Retina (tissue), 1 donor: ENCODE measurements at regions not wholly inside any gene's neighbourhood (a gene's known extent, or its start where the extent isn't known, plus 50 kb on each side); places are given as distances from the start of the nearest gene placed in this dataset.
A peak's percentile ranks its signal among the peaks of the same experiment; 100 is the strongest.
"Not testable (repeated sequence)": the region's sequence is repeated elsewhere in the genome, so short reads cannot be mapped to it uniquely, and the experiment has no call there.

Experiments
- DNase-seq: peaks from one replicate; pipeline ENCODE4 v3.0.0-alpha.2; 2016

DNA sequence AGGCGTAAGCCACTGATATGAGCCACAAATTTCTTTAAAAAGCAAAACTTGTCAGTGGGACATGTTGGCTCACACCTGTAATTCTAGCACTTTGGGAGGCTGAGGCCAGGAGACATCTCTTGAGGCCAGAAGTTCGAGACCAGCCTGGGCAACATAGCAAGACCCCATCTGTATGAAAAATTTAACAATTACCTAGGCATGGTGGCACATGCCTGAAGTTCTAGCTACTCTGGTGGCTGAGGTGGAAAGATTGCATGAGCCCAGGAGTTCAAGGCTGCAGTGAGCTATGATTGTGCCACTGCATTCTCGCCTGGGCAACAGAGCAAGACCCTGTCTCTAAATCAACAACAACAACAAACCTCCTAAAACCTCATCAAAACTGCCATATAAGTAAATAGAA is 147.6 kb upstream of the BARHL2 start:
- no peak for DNase-seq

DNA sequence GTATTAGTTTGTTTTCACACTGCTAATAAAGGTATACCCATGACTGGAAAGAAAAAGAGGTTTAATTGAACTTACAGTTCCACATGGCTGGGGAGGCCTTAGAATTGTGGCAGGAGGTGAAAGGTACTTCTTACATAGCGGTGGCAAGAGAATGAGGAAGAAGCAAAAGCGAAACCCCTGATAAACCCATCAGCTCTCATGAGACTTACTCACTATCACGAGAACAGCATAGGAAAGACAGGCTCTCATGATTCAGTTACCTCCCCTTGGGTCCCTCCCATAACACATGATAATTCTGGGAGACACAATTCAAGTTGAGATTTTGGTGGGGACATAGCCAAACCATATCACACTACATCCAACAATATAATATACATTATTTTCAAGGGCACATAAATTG is 145.7 kb upstream of the BARHL2 start:
- DNase-seq, result no peak

- DNase-seq, result not testable (repeated sequence)
These were observed 144.3 kb upstream of the BARHL2 start for GRCh38 chr1:90861421-90861820.

DNA sequence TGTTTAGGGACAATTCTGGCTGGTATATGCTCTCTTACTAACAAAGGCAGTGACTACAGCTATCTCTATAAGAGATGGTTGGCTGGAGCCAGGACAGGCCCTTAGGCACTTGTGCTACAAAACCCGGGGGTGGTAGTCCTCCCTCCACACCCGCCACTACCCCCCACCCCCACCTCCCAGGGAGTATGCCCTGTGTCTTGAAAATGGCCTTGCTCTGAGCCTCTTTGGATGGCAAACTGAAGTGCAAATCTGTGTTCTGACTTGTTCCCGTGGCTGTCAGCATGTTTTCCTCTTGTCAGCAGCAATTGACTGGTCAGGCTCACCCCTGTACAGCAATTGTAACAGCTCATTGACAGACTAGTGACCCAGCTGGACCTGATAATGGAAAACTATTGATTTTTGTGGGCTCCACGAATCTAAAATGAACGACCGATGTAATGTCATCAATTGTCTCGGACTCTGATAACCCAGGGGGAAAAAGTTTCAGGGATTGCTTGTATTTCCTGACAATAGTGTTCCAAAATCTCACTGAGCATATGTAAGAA is 139.4 kb upstream of the BARHL2 start:
- peak; percentile 34 for DNase-seq

DNA sequence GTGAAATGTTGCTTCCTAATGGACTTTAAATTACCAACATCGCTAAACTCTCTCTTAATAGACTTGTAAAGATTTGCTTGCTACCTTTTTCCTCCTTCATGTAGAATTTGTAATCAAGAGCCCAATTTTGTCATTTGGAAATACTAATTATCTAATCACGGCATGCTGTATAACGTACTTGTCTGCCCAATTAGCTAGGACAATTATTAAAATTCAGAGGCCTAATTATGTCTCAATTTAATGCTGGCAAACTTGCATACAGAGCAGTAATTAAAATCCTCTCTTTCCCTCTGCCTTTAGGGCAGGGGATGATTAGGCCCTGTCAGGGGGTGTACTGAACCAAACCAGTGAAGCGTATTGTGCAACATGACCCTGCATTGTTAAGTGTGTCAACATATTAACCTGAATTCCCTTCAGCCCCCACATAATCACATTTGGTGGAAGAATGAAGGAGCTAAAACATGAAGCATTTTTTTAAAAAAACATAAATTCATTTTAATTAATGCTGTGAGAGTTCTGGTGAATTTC is 137.4 kb upstream of the BARHL2 start:
- peak; percentile 65 for DNase-seq

- no peak for DNase-seq
These were observed 134.6 kb upstream of the BARHL2 start for GRCh38 chr1:90851711-90852050.

- peak; percentile 91 for DNase-seq
These were observed 134.0 kb upstream of the BARHL2 start for GRCh38 chr1:90850898-90851710.

DNA sequence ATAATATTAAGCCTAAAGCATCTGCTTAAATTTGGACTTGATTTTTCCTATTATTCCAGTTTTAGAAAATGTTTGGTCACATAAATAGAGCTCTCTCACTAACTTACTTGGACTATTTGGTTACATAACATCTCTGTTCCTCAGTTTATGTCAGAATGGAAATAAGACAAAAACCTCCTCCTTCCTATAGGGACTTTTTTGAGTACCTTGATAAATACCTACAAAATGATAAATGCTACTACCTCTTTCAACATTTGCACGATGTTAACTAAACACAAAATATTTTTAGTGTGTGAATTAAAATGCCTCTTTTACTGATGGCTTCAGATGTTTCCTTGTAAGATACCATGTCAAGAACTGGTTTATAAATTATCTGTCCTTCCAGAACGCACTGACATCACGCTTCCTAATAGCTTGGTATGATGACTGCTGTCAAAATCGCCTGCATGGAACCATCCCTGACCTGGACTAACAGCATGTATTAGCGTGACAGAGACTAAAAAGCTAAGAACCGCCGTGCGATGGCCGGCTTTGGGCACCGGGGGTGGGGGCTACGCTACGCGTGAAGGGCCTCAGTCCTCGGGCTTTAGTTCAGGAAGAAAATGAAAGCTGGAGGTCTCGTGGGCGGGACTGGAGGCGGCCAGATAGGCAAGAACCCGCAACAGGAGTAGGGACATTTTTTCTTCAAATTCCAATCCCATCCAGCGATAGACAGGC is 133.2 kb upstream of the BARHL2 start:
- no peak for DNase-seq

DNA sequence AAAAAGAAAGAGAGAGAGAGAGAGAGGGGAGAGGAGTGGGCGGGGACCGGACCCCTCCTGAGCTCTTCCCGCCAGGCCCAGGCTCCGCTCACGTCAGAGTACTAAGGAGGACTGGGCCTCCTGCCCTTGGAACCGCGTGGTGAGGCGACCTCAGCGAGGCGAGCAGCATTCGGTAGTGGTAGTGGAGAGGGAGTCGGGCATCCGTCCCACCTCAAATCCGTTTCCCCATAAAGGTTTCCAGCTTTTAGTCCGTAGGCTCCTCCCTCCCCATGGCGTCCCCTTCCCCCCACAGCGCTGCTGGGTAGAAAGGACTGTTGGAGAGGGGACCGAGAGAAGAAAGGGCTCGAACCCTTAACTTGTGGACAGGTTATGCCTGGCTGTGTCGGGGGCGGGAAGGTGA is 124.4 kb upstream of the BARHL2 start:
- DNase-seq, result peak; percentile 56

DNA sequence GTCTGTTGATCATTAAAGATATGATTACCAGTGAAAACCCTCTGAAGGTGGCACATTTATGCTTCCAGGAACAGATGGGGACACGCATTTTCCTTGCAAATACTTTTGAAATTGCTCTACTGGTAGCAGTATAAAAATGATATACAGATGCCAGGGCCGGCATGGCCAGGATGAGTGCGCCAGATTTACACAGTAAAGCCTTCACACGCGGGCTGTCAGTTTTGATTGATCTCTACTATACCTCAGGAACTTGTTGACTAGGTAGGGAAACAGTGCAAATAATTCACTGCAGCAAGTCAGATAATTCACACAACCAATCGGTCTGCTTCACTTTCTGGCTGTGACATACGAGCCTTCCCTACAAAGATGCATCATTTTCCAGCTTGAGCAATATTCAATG is 123.2 kb upstream of the BARHL2 start:
- DNase-seq, result peak; percentile 43

- DNase-seq, result peak; percentile 11
These were observed 122.2 kb upstream of the BARHL2 start for GRCh38 chr1:90839323-90839722.

DNA sequence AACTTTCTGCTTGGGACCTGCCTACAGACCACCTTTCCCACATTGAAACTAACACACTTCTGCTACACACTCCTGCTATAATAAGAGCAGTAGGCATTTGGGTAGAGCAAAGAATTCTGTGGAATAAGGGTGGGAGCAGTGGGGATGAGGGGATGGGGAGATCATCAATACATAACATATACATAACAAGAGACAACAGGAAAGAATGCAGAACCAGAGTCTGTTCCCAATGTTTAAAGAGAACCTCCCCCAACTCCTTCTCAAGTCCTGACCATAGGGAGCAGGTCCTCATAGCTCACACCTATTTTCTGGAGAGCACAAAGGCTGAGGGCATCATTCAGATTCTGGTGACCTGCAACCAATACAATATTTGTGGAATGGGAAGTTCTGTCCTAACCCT is 121.6 kb upstream of the BARHL2 start:
- no peak for DNase-seq

GRCh38 chr1:90837420-90837819 is 120.3 kb upstream of the BARHL2 start:
- peak; percentile 24 for DNase-seq

DNA sequence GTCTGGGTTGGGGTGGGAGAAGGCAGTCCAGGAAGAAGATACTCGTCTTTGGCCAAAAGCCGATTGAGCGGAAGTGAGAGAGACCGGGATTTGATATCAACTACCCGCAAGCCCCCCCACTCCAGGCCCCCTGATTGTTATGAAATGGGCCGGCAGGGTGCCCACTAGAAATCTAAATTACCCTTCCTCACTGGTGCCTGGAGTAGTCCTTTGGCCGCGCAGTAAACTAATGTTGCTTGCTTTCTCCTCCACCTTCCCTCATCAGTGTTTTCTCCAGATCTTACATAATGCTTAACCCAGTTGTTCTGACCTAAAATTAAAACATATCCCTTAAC is 119.2 kb upstream of the BARHL2 start:
- DNase-seq, result no peak

DNA sequence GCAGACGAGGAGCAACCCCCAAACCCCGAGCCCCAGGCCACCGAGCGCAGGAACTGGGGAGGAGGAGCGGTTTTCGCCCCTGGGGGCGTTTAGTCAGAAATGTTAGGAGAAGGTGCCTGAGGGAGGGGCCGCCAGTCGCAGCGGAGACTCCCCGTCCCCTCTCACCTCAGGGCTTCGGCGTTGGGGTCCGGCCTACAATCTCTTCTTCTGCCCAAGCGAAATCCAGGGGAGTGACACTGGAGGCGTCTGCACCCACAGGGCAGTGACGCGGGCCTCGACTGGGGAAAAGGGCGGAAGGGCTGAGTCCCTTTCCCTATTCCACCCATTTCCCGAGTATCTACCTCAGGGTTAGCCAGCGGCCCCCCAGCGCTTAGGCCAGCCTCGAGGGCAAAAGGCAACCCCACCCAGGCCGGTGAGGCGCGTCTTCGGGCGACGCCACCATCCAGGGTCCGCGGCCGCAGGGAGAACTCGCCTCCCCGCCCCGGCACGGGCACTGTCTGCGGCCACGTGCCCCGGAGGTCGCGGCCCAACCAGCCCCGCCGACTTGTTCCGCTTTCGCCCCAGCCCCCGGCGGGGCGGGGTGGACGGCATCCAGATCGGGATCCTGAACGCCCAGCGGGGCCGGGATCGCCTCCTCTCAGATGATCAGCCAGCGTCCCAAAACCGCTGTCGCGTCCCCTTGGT is 118.7 kb upstream of the BARHL2 start:
- DNase-seq, result peak; percentile 81

DNA sequence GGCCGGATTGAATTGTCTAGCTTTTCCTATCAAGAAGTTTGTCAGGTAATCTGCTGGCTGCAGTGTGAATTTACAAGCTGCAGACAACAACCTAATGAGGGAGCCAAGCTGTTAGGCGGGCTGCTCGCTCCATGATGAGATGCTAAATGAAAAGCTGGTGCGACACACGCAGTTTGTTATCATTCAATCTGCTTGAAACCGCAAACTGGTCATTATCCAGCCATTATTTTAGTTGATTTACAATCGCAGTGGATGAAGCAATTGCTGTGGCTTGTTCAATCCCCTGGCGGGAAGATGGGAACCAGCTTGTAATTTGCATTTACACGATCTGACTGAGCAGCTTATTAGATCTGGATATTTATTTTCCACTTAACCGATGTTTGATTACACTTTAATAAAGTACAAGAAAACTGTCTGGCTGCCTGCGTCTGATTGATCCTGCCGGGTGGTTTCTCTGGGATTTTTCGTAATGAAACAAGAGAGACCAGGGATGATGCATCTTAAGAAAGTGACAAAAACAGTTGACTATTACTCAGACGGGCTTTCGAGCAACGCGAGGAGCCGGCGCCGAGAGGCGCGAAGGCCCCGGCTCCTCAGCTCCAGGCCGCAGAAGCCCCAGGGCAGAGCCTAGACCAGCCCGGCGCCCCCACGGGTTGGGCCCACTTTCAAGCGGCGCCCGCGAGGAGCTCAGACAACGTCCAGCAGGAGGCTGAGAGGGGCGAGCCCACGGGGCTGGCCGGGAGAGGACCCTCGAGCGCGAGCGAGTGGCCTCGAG is 118.0 kb upstream of the BARHL2 start:
- peak; percentile 74 for DNase-seq

DNA sequence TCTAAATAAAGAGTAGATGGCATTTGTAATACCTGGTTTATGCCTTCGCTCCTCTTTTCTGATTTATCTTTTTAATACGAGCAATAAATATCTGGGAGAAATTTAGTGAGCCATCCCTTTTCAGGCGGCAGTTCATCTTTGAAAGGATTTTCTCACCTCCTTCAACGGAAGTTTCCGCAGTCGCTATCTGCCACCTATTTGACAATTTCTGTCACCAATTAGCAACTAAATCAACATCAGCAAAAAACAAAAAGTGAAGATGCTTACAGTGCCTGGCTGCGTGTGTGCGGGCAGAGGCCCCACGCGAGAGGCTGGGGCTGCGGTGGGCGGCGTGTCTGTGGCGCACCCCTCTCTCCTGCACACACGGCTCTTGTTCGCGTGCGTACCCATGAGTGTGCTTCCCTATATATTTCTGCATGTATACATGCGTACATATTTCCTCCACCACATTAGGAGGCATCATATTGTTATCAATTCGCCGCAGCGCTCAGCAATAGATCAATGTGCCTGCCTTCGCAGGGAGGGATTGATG is 117.3 kb upstream of the BARHL2 start:
- DNase-seq, result peak; percentile 73

GRCh38 chr1:90833466-90834110 is 116.5 kb upstream of the BARHL2 start:
- no peak for DNase-seq

DNA sequence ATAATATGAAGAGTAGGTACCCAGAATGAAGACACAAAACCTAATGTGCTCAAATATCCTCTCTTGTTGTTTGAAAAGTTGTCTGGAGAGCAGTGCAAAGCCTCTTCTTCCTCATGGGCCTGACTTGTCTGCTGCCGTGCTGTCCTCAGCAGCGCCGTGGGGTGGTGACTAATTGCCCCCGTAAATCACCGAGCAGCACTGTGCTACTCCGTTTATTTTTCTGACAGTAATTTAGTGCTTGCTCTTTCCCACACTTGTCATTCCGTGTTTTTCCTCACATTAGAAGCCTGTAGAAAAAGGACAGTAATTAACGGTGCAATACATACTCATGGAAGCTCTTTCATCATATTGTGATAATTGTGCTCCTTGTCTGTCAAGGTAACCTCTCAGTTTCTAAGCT is 114.8 kb upstream of the BARHL2 start:
- peak; percentile 49 for DNase-seq

DNA sequence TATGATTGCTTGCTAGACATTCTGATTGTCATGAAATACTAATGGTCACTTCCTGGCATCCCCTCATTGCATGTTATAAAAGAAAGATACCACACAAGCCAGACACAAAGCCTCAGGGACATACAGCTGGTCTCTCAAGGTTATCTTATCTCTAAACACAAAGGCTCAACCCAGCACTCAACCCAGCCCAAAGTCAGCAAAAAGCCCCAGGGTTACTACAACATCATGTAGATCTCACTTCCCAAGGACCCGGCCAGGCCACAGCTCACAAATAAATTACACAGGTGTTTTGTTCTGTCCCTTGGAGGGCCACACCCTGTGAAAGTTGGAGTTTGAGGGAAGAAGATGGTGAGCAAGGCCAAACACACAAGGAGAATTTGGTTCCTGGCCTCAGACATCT is 109.7 kb upstream of the BARHL2 start:
- DNase-seq, result no peak

DNA sequence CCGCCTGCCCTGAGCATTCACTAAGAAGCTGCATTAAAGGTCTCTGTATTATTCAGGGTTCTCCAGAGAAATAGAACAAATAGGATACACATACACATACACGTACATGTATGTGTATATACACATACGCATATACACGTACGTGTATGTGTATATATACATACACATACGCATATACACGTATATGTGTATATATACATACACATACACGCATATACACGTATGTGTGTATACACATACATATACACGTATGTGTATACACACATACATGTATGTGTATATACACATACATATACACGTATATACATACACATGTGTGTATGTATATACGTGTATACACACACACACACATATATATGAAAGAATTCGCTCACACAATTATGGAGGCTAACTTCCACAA is 108.9 kb upstream of the BARHL2 start:
- no peak for DNase-seq

- DNase-seq, result no peak
These were observed 107.4 kb upstream of the BARHL2 start for GRCh38 chr1:90824551-90824950.
